PC-9 (cell line): ENCODE measurements at regions not wholly inside any gene's neighbourhood (a gene's known extent, or its start where the extent isn't known, plus 50 kb on each side); places are given as distances from the start of the nearest gene placed in this dataset.

Source experiments
- CTCF ChIP-seq: fragments of 200-600 bp; sonication (generic); conservative IDR thresholded peaks from 2 replicates; pipeline ENCODE4 v1.6.1; 2017; ENCODE audit warnings: mixed run types, antibody characterized with exemption, mild to moderate bottlenecking, moderate library complexity
- EZH2 ChIP-seq: fragments of 200-600 bp; sonication (generic); IDR thresholded peaks from 2 replicates; pipeline ENCODE4 v1.8.0; 2017; ENCODE audit warnings: antibody characterized with exemption, low read depth

- no peak for TF ChIP-seq CTCF
- TF ChIP-seq EZH2 = no peak
These were observed 53.5 kb upstream of the GPR31 start for GRCh38 chr6:167211295-167211648.
